Suppressor macrophage treated with lipopolysaccharide for 4 hours (primary cell): ENCODE measurements at regions not wholly inside any gene's neighbourhood (a gene's known extent, or its start where the extent isn't known, plus 50 kb on each side); places are given as distances from the start of the nearest gene placed in this dataset.

Experiments
- DNase-seq: peaks from one replicate; pipeline ENCODE4 v3.0.0-alpha.2; 2020

GRCh38 chr3:124282751-124283651, 291.1 kb upstream of the ROPN1 start:
- no peak for DNase-seq

- no peak for DNase-seq
Measured at GRCh38 chr3:124283652-124284023, 291.7 kb upstream of the ROPN1 start.

DNA sequence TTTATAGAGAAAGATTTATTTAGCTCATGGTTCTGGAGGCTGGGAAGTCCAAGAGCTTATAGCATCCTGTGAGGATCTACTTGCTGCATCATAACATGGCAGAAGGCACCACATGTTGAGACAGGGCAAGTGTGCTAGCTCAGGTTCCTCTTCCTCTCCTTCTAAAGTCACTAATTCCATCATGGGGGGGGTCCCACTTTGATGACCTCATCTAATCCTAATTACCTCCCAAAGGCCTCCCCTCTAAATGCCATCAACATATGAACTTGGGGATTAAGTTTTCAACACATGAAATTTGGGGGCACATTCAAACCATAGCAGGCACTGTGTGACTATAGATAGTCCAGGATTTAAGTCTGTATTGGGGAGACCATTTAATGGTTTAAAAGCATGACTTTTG, 297.1 kb upstream of the ROPN1 start:
- no peak for DNase-seq

DNA sequence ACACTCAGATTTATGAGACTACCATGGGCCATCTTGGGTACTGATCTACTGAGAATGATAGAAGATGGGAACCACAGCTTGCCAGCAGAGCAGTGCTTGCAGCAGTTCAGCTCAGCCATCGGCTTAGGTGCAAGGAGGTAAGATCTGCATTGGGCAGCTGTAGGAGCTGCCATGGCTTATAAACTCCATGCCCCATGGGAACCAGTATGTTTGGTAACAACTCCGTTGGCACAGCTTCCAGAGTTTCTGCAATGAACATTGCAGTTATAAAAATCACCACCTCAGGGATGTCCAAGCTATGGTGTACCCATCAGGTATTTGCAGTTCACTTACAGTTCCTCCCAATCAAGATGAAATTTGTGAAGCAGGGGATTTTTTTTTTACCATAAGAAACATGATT, 299.1 kb upstream of the ROPN1 start:
- no peak for DNase-seq

- no peak for DNase-seq
Measured at GRCh38 chr3:124292329-124292728, 300.4 kb upstream of the ROPN1 start.

DNA sequence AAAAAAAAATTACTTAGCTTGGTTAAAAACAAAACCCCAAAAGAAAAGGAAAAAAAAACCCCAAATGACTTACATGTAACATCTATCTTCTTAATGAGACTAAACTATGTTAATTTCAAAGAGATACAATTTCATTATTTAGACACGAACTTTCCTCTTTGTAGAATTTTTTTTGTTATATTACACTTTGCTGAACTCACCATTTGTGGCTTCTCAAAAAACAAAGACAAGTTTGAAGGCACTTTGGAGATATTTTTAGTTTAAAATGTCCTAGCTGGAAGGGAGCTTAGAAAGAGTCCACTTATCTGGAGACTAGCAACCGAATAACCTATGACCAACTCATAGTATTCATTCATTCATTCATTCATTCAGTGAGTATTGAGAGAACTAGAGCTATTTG, 301.7 kb upstream of the ROPN1 start:
- DNase-seq: no peak

- DNase-seq: no peak
Measured at GRCh38 chr3:124295362-124295761, 303.4 kb upstream of the ROPN1 start.

GRCh38 chr3:124296406-124296805, 304.5 kb upstream of the ROPN1 start:
- DNase-seq: no peak

- DNase-seq: no peak
Measured at GRCh38 chr3:124297062-124297980, 305.4 kb upstream of the ROPN1 start.

DNA sequence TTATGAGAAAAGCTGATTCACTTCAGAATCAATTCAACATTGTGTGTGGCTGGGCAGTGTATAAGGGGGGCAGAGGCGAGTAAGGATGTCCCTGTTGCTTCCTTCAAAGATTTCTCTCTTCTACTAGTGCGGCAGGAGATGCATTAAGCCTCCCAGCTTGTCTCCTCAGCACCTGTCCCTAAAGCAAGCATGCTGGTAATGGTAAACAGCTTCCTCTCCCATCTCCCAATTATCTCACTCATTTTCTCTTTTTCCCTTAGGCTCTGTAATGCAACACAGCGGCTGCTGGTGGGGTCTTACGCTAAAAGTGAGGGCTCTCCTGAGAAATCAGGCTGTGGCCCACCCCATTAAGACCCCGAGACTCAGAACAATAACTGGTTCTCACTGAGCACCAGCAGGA, 306.4 kb upstream of the ROPN1 start:
- no peak for DNase-seq

DNA sequence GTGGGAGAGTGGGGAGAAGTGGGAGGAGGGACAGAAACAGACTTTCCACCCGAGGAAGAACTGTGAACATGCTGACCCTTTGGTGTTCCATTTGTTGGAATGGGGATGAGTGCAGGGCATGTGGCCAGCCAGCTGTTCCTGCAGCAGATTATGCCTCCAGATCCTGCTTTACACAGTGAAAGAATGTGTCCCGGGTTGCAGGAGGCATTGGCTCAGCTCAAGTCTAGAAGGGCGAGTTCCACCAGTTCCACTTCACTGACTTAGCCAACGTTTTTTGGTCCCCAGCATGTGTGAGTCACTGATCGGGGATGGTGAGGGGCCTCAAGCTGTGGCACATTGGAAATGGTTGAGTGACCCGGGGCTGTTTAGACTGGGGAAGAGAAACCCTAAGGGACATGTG, 307.0 kb upstream of the ROPN1 start:
- DNase-seq: no peak

DNA sequence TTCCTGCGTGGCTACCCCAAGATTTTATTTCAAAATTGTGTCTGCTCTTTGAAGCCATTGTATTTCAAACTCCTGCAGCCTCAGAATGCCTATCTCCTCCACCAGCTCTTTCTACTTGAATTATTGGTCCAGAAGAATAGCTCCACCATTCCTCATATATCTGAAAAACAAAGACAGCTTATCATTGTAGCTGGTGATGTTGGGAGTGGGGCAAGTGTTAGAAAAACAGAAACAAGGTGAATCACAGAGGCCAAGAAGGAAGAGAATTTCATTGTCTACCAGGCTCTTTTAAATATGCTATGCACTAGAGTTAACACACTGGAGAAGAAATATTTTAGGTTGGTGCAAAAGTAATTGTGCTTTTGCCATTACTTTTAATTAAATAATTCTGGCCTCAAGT, 307.9 kb upstream of the ROPN1 start:
- DNase-seq: no peak

- DNase-seq: no peak
Measured at GRCh38 chr3:124300416-124300815, 308.5 kb upstream of the ROPN1 start.

DNA sequence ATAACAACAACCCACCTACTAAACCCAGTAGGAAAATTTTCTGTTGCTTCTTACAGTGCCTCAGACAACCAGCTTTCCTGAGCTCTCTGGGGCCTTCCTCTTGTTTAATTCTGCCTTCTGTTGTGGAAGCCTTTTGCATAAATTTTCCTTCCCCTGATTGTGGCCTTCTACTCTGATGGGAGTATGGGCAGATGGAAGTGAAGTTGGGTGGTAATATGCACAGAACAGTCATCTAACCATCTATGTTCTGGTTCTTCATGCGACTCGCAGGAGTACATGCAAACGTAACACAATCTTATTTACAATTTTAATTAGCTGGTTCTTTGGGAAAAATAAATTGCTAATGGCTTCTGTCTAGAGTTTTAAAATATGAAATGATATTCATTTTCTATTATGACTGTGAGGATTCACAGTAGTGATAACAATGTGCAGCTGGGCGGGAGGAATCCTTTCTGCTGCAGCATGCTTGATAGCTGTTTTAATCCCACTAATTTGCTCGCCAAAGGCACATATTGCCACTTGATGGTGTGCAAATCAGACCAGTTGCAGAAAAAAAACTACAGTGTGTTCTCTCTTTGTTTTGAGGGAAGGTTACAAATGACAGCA, 311.5 kb upstream of the ROPN1 start:
- DNase-seq: no peak

- DNase-seq: no peak
Measured at GRCh38 chr3:124306665-124307064, 314.7 kb upstream of the ROPN1 start.

GRCh38 chr3:124313621-124314020, 321.7 kb upstream of the ROPN1 start:
- DNase-seq: no peak

DNA sequence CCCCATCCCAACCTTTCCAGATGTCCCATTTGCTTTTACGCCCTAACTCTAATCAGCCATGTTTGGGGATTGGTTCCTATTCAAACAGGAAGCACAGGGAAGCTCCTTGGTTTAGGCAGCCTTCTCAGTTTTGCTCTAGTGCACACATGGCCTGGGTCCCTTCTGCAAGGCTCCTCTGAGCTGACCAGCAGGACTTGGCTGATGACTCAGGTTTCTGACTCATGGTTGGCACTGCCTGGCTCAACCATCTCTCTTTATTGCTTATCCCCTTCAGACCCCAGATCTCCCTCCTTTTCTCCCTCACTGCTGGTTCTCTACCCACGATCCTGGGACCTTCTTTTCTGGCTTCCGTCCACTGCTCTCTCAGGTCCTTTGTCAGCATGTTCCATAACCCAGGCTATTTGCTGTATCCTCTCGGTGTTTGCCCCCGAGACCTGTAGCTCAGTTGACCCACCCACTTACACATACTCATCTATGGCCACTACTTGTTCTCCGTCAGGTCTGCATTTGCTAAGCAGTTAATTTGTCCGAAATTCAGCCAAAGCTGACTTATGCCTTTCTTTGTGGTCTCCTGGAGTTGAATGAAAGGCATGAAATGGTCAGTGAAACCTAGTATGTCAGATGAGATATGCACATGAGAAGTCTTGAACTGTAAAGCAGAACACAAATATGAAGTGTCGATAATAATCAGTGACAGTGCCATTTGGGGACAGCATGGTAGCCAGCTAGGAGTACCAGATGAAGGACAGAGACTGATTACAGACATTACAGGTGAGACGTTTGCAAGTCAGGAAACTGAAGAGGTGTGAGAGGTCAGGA, 323.5 kb upstream of the ROPN1 start:
- DNase-seq: peak; percentile 43

DNA sequence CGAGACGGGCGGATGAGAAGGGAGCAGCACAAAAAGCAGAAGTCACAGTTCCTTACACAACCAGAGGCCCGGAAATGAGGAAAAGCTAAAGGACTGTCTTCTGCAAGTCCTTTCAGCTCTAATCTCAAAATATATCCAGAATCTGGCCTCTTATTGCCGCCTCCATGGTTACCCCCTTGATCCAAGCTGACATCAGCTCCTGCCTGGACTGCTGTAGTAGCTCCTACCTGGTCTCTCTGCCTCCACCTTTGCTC, 324.0 kb upstream of the ROPN1 start:
- DNase-seq: peak; percentile 60

- no peak for DNase-seq
Measured at GRCh38 chr3:124318014-124318413, 326.1 kb upstream of the ROPN1 start.

GRCh38 chr3:124318656-124319055, 326.7 kb upstream of the ROPN1 start:
- peak; percentile 6 for DNase-seq

DNA sequence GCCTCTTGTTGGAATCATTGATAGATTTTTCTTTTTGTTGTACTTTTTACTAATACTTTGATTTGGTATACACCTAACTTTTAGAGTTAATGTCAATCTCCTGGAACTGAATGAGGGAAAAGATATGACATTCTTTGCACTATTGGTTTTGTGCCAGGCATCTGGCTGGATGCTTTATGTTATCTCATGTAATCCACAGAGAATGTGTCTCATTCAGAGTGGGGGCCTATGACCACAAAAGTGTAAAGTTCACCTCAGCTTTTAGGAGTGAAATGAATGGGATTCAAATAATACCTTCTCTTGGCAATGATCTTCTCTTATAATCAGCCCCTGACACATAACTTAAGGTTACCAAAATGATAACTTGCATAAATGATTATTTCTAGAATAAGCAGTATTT, 329.1 kb upstream of the ROPN1 start:
- no peak for DNase-seq

DNA sequence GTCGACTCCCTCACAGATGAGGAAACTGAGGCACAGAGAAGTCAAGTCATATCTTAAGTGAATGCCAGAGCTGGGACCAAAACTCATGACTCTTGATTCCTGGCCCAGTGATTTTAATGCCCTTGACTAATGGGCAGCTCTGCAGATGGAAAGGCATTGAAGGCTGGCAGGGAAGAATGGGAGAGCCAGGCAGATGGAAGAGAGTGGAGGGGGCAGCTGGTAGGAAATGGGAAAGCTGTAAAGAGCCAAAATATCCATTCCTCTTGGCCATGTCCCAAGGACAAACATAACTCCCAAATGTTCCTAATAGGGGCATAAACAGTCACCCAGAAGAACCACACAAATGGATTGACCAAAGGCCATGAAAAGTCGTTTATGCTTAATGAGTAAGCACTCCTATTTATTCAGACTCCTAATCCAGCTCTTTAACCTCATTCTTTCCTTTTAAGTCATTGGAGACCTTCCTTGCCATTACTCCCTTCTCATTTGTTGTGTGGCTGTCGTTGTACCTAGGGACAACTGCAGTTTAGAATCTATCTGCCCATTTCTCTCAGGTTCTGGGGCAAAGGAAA, 330.5 kb upstream of the ROPN1 start:
- no peak for DNase-seq

DNA sequence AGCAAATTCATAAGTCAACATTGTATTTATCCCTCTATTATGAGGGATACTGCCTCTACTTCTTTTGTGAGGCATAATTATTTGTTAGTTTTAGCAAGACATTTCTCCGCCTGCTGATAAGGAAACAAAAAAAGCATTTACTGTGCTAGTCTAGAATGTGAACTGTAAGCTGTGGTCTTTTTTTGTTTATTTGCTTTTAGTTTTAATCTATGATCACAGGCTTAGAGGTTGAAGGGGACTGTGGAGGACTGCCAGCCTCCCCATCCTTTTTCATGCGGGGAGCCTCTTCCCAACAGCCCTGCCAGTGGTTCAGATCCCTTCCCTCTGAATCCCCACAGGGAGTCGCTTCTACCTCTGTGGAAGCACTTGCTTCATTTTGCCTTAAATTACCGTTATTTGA, 331.0 kb upstream of the ROPN1 start:
- DNase-seq: no peak
